Testis (tissue), 2 donors: ENCODE measurements at regions not wholly inside any gene's neighbourhood (a gene's known extent, or its start where the extent isn't known, plus 50 kb on each side); places are given as distances from the start of the nearest gene placed in this dataset.

Experiments
- CTCF ChIP-seq, 3 experiments: fragments of 450-650 bp in 2 of 3; fragments of 200-600 bp in 1 of 3; sonication (generic) in 1 of 3; IDR thresholded peaks; one replicate each; pipeline ENCODE4 v1.5.1; 2016 to 2019; ENCODE audit warnings: antibody characterized with exemption in 3 of 3, mild to moderate bottlenecking in 2 of 3, moderate library complexity in 1 of 3
- POLR2A ChIP-seq: fragments of 450-650 bp; IDR thresholded peaks from one replicate; pipeline ENCODE4 v1.6.1; 2017; ENCODE audit warnings: antibody characterized with exemption, mild to moderate bottlenecking, moderate library complexity

GRCh38 chr4:132094017-132094416 is 1055.1 kb upstream of the PCDH10 start:
- no peak for TF ChIP-seq CTCF (IDR thresholded peaks at IDR 0.05)
- TF ChIP-seq POLR2A, result no peak
